ENCODE measurements at regions not wholly inside any gene's neighbourhood (a gene's known extent, or its start where the extent isn't known, plus 50 kb on each side); places are given as distances from the start of the nearest gene placed in this dataset.
A peak's percentile ranks its signal among the peaks of the same experiment; 100 is the strongest.

DNA sequence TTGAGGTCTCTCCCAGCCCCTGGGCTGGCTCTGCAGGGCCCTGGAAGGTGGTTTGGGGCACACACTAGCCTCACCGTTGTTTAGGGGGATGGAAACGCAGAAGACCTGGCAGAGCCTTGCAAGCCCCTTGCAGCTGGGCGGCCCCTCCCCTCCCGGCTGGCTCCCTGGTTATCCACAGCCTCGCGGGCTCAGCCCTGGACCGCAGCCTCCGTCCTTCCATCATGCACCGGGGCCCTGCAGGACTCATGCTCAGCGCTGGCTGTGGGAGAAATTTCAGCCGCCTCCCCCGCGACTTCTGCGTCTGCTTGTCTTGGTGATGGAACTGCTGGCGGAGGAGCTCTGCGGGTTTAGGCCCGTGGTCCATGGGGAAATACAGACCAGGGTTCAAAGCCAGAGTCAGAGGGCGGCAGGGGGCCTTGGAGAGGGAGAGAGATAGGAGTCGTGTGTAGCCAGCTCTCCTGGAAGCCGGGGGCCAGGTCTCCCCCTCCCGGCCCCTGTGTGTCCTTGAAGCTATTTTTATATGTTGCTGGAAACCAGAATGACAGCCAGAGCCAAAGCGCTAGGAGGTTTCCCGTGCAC lies 75.8 kb upstream of the IER5L start:
- TF ChIP-seq POLR2AphosphoS5 (IDR thresholded peaks at IDR 0.05; ENCODE audit: low read depth) = no peak
- TF ChIP-seq SPI1 (IDR thresholded peaks at IDR 0.05; ENCODE audit: borderline replicate concordance, low read depth) = no peak
- peak in 1 of 2 experiments; percentile 53 for DNase-seq (ENCODE audit: low read depth in 1 of 2, low spot score in 1 of 2)
- Histone ChIP-seq H3K4me3 (replicated peaks; ENCODE audit: insufficient read depth, low read length) (no peak overlapping the region), H3K27me3 (ENCODE audit: insufficient read depth, poor library complexity, severe bottlenecking) (peaks cover 17% of the 10 kb centered on the region), H3K27ac (replicated peaks) (no peak overlapping the region)

DNA sequence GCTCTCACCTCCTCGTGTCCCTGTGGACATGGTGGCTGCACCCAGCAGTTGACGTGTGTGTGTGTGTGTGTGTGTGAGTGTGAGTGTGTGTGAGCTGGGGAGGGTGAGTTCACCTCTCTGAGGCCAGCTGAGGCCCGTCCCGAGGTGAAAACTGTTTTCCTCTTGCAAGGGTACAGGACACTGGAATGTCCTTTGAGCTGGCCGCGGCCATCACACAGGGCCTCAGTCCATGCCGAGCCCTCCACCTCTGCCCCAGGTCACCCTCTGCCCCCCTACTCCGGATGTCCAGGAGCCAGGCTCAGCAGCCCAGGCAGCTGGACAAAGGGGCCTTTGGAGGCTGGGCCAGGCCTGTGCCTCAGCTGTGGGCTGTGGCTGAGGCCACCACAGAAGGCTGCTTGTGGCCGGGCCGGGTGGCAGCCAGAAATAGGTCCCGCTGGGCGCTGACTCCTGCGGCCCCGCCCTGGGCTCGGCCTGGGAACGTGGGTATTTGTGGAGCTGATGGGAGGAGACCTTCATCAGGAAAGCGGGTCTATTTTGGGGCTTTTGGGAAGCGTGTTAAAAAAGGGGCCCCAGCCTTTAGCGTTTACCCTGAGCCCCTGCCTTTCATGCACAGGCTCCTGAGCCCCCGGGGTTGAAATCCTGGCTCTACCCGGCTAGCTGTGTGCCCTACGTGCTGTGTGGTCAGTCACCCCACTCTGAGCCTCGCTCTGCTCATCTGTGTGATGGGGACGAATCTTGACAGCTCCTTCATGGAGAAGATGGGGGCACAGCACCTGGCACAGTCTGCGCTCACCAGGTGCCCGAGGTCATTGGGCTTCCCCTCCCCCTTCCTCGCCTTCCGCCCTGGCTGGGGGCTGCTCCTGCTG lies 75.1 kb upstream of the IER5L start:
- Histone ChIP-seq H3K4me3 (replicated peaks; ENCODE audit: insufficient read depth, low read length) (no peak overlapping the region), H3K27me3 (ENCODE audit: insufficient read depth, poor library complexity, severe bottlenecking) (peaks cover 10% of the 10 kb centered on the region), H3K27ac (replicated peaks) (no peak overlapping the region)
- no peak for DNase-seq (ENCODE audit: low read depth in 1 of 2, low spot score in 1 of 2)
- TF ChIP-seq SPI1 (IDR thresholded peaks at IDR 0.05; ENCODE audit: borderline replicate concordance, low read depth) (no peak), POLR2AphosphoS5 (IDR thresholded peaks at IDR 0.05; ENCODE audit: low read depth) (no peak), GABPA (IDR thresholded peaks at IDR 0.05; ENCODE audit: low read depth) (no peak)
- TF ChIP-seq, protein P1, sequence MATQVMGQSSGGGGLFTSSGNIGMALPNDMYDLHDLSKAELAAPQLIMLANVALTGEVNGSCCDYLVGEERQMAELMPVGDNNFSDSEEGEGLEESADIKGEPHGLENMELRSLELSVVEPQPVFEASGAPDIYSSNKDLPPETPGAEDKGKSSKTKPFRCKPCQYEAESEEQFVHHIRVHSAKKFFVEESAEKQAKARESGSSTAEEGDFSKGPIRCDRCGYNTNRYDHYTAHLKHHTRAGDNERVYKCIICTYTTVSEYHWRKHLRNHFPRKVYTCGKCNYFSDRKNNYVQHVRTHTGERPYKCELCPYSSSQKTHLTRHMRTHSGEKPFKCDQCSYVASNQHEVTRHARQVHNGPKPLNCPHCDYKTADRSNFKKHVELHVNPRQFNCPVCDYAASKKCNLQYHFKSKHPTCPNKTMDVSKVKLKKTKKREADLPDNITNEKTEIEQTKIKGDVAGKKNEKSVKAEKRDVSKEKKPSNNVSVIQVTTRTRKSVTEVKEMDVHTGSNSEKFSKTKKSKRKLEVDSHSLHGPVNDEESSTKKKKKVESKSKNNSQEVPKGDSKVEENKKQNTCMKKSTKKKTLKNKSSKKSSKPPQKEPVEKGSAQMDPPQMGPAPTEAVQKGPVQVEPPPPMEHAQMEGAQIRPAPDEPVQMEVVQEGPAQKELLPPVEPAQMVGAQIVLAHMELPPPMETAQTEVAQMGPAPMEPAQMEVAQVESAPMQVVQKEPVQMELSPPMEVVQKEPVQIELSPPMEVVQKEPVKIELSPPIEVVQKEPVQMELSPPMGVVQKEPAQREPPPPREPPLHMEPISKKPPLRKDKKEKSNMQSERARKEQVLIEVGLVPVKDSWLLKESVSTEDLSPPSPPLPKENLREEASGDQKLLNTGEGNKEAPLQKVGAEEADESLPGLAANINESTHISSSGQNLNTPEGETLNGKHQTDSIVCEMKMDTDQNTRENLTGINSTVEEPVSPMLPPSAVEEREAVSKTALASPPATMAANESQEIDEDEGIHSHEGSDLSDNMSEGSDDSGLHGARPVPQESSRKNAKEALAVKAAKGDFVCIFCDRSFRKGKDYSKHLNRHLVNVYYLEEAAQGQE (IDR thresholded peaks at IDR 0.05; ENCODE audit: insufficient replicate concordance, low read depth) = no peak
- TF ChIP-seq, protein P2, sequence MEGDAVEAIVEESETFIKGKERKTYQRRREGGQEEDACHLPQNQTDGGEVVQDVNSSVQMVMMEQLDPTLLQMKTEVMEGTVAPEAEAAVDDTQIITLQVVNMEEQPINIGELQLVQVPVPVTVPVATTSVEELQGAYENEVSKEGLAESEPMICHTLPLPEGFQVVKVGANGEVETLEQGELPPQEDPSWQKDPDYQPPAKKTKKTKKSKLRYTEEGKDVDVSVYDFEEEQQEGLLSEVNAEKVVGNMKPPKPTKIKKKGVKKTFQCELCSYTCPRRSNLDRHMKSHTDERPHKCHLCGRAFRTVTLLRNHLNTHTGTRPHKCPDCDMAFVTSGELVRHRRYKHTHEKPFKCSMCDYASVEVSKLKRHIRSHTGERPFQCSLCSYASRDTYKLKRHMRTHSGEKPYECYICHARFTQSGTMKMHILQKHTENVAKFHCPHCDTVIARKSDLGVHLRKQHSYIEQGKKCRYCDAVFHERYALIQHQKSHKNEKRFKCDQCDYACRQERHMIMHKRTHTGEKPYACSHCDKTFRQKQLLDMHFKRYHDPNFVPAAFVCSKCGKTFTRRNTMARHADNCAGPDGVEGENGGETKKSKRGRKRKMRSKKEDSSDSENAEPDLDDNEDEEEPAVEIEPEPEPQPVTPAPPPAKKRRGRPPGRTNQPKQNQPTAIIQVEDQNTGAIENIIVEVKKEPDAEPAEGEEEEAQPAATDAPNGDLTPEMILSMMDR (IDR thresholded peaks at IDR 0.05; ENCODE audit: insufficient read depth, low read length) = no peak

DNA sequence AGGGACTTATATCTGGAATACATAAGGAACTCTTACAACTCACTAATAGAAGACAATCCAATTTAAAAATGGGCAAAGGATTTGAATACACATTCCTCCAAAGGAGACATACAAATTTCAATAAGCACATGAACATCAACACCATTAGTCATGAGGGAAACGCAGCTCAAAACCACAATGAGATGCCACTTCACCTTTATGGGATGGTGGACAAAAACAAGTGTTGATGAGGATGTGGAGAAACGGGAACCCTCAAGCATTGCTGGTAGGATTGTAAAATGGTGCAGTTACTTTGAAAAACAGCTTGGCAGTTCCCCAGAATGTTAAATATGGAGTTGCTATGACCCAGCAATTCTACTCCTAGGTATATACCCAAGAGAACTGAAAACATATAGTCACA lies 72.7 kb upstream of the IER5L start:
- TF ChIP-seq, protein P1 (IDR thresholded peaks at IDR 0.05; ENCODE audit: insufficient replicate concordance, low read depth) = no peak
- TF ChIP-seq POLR2AphosphoS5 (IDR thresholded peaks at IDR 0.05; ENCODE audit: low read depth) = no peak
- TF ChIP-seq SPI1 (IDR thresholded peaks at IDR 0.05; ENCODE audit: borderline replicate concordance, low read depth) = peak; percentile 22; the same call in 1 of the 2 replicates
- H3K27me3 ChIP-seq (ENCODE audit: insufficient read depth, poor library complexity, severe bottlenecking) = peaks cover 5% of the 10 kb centered on the region
- H3K27ac ChIP-seq (replicated peaks) = no peak overlapping the region
- no peak for DNase-seq (ENCODE audit: low read depth in 1 of 2, low spot score in 1 of 2)
- H3K4me3 ChIP-seq (replicated peaks; ENCODE audit: insufficient read depth, low read length) = no peak overlapping the region

DNA sequence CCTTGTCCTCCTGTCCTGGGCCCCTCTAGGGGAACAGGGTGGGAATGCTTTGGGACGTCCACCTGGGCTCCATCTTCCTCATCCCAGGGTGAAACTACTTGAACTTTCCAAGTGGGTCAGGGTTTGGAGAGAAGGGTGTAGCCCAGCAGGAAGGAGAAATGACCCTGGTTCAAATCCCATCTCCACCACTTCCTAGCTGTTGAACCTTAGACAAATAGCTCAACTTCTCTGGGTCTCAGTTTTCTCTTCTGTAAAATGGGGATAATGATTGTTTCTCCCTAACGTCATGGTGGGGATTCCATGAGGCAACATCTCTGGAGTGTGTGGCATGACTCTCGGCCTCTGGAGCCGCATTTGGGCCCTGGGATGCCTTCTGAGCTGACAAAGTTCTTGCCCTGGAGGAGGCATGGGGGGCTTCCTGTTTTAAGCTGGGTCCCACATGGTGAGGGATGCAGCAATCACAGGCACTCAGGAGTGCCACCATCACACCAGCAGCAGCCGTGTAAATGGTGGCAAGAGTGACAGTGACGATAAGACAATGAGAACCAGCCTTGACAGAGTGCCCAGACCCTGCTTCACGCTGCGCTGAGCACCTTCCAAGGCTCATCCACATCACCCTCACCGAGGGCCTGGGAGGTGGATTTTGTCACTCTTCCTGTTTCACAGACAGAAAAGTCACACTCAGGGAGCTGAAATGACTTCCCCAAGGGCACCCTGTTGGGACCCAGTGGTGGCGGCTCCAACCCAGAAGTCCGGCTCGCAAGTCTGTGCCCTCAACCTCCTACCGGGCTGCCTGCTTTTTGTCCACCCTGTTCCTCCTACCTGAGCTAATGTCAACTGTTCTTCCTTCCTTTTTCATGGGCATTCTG lies 69.5 kb upstream of the IER5L start:
- no peak for DNase-seq (ENCODE audit: low read depth in 1 of 2, low spot score in 1 of 2)
- H3K27ac ChIP-seq (replicated peaks) = no peak overlapping the region
- no peak overlapping the region for H3K4me3 ChIP-seq (replicated peaks; ENCODE audit: insufficient read depth, low read length)

More for the DNA sequence above, 69.5 kb upstream of the IER5L start:
- no peaks in the 10 kb centered on the region for H3K27me3 ChIP-seq (ENCODE audit: insufficient read depth, poor library complexity, severe bottlenecking)
- TF ChIP-seq, protein P1 (IDR thresholded peaks at IDR 0.05; ENCODE audit: insufficient replicate concordance, low read depth) = no peak
- TF ChIP-seq GABPA (IDR thresholded peaks at IDR 0.05; ENCODE audit: low read depth) (no peak), POLR2AphosphoS5 (IDR thresholded peaks at IDR 0.05; ENCODE audit: low read depth) (no peak), SPI1 (IDR thresholded peaks at IDR 0.05; ENCODE audit: borderline replicate concordance, low read depth) (no peak)
- TF ChIP-seq, protein P2 (IDR thresholded peaks at IDR 0.05; ENCODE audit: insufficient read depth, low read length) = no peak

All from HL-60 (cell line).